HAP-1 (cell line): ENCODE measurements at regions not wholly inside any gene's neighbourhood (a gene's known extent, or its start where the extent isn't known, plus 50 kb on each side); places are given as distances from the start of the nearest gene placed in this dataset.

Experiments used
- DNase-seq, 2 experiments: peaks; one replicate each; pipeline ENCODE4 v3.0.0-alpha.2; 2016 to 2020; ENCODE audit warnings: low spot score in 2 of 2
- H3K27me3 ChIP-seq: fragments of 250-450 bp; sonication (Bioruptor Pico); 2 replicates; pipeline ENCODE4 v1.5.1; 2020; ENCODE audit warnings: low read depth, mild to moderate bottlenecking, moderate library complexity
- H3K36me3 ChIP-seq: fragments of 250-450 bp; sonication (Bioruptor Pico); replicated peaks from 2 replicates; pipeline ENCODE4 v1.5.1; 2020; ENCODE audit warnings: mild to moderate bottlenecking
- H3K4me1 ChIP-seq: fragments of 250-450 bp; sonication (Bioruptor Pico); 2 replicates; pipeline ENCODE4 v1.5.1; 2020; ENCODE audit warnings: mild to moderate bottlenecking
- H3K4me3 ChIP-seq: fragments of 250-450 bp; sonication (Bioruptor Pico); 2 replicates; pipeline ENCODE4 v1.5.1; 2020; ENCODE audit warnings: mild to moderate bottlenecking, moderate library complexity
- H3K9me3 ChIP-seq: fragments of 250-450 bp; sonication (Bioruptor Pico); 2 replicates; pipeline ENCODE4 v1.5.1; 2020; ENCODE audit warnings: mild to moderate bottlenecking, moderate library complexity
- in situ Hi-C: fragments of 300-500 bp; cut with MboI; formaldehyde crosslinking; loops from 3 replicates; pipeline ENCODE4 v1.14.3; 2020; ENCODE audit warnings: low sequenced_read_pairs, inconsistent platforms, mixed read lengths

DNA sequence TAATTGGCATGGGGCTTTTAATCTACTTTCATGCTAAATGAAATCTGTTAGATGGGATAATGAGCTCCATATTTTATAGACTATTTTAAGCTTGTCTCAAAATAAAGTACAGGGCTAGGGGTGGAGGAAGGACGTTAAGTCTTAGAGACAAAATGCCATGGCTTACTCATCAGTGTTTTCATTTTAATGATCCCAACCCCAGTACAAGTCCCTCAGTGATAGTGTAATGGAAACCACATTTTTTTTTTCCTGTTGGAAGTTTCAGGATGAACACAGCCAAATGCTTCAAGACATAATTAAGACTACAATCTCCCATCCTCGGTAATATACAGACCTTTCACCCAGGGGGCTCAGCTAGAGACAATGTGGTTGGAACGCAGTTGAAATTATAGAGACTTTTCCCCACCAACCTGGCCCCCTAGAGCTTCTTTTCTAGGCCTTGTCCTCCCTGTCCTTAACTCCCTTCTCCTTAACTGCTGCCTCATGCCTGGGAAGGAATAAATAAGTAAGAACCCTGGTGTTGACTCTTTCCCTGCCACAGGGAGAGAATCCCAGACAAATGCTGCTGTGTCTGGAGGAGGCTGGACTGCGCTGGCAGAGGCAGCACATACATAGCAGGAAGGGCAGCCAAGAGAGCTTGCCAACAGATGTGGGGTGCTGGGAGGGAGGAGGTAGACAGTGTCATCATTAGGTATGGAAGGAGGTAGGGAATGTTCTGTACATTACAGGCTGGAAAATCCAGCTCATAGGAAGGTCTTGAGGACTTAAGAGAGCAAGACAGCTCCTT lies 115.4 kb upstream of the ROPN1 start:
- in situ Hi-C loops = no loop called here
- Histone ChIP-seq H3K9me3 (no peaks in the 10 kb centered on the region), H3K27me3 (no peaks in the 10 kb centered on the region), H3K4me3 (no peak overlapping the region), H3K36me3 (no peaks in the 10 kb centered on the region), H3K4me1 (no peaks in the 10 kb centered on the region)
- DNase-seq = no peak

- H3K36me3 ChIP-seq = no peaks in the 10 kb centered on the region
- no peak overlapping the region for H3K4me3 ChIP-seq
- H3K4me1 ChIP-seq = no peaks in the 10 kb centered on the region
- in situ Hi-C loops = no loop called here
- no peak for DNase-seq
- no peaks in the 10 kb centered on the region for H3K27me3 ChIP-seq
- H3K9me3 ChIP-seq = no peaks in the 10 kb centered on the region
Observed at GRCh38 chr3:124108446-124108845, 116.5 kb upstream of the ROPN1 start.

DNA sequence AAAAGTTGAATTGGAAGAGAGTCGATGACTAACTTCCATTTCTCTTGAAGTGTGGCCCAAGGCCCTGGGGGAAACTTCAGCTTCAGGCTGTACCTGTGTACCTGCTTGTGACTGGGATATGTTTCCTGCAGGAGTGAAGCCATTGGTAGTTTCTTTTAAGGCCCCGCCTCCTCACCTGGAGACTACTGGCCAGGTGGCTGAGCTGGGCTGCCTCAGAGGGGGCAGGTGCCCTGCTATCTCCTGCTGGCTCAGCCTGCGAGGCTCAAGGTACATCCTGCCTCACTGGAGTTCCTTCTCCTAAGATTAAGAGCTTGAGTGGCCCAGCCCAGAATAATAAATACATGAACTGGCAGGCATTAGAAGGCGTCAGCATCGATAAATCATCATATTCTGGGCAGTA lies 121.6 kb upstream of the ROPN1 start:
- Histone ChIP-seq H3K27me3 (peaks cover 3% of the 10 kb centered on the region; the same call in 1 of the 2 replicates), H3K9me3 (no peaks in the 10 kb centered on the region), H3K4me3 (no peak overlapping the region), H3K4me1 (no peaks in the 10 kb centered on the region), H3K36me3 (no peaks in the 10 kb centered on the region)
- in situ Hi-C loops = no loop called here
- DNase-seq = no peak

GRCh38 chr3:124115279-124115678 lies 123.4 kb upstream of the ROPN1 start:
- no peaks in the 10 kb centered on the region for H3K9me3 ChIP-seq
- H3K27me3 ChIP-seq = peaks cover 3% of the 10 kb centered on the region; the same call in 1 of the 2 replicates
- H3K36me3 ChIP-seq = no peaks in the 10 kb centered on the region
- H3K4me3 ChIP-seq = no peak overlapping the region
- DNase-seq = no peak
- H3K4me1 ChIP-seq = no peaks in the 10 kb centered on the region
- in situ Hi-C loops = no loop called here

- Histone ChIP-seq H3K4me3 (no peak overlapping the region), H3K4me1 (no peaks in the 10 kb centered on the region), H3K36me3 (no peaks in the 10 kb centered on the region), H3K27me3 (peaks cover 3% of the 10 kb centered on the region; the same call in 1 of the 2 replicates), H3K9me3 (no peaks in the 10 kb centered on the region)
- no peak for DNase-seq
- in situ Hi-C loops = no loop called here
Observed at GRCh38 chr3:124115956-124116355, 124.0 kb upstream of the ROPN1 start.

DNA sequence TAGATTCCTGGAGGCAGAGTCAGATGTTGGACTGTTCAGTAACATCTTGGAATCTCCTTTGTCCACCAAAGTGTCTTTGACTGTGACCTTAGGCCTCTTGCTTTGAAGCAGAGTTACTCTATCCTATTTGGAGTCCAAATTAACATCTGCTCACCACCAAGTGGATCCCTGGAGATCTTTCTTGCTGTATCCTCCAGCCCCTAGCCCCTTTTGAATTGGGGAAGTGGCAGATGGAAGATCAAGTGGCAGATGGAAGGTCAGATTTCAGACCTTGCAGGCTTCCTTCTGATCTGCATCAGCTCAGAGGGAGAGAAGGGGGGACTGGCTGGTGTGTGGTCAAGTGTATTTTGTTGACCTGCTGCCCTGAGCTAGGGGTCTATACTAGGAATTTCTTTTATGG lies 125.0 kb upstream of the ROPN1 start:
- H3K36me3 ChIP-seq = no peaks in the 10 kb centered on the region
- H3K4me3 ChIP-seq = no peak overlapping the region
- H3K4me1 ChIP-seq = no peaks in the 10 kb centered on the region
- peaks cover 3% of the 10 kb centered on the region; the same call in 1 of the 2 replicates for H3K27me3 ChIP-seq
- in situ Hi-C loops = no loop called here
- no peak for DNase-seq
- H3K9me3 ChIP-seq = no peaks in the 10 kb centered on the region

- H3K27me3 ChIP-seq = peaks cover 3% of the 10 kb centered on the region; the same call in 1 of the 2 replicates
- in situ Hi-C loops = no loop called here
- no peaks in the 10 kb centered on the region for H3K36me3 ChIP-seq
- no peaks in the 10 kb centered on the region for H3K4me1 ChIP-seq
- no peak overlapping the region for H3K4me3 ChIP-seq
- no peaks in the 10 kb centered on the region for H3K9me3 ChIP-seq
- no peak for DNase-seq
Observed at GRCh38 chr3:124117486-124117885, 125.6 kb upstream of the ROPN1 start.

- in situ Hi-C loops = no loop called here
- Histone ChIP-seq H3K36me3 (no peaks in the 10 kb centered on the region), H3K27me3 (peaks cover 3% of the 10 kb centered on the region; the same call in 1 of the 2 replicates), H3K4me3 (no peak overlapping the region), H3K9me3 (no peaks in the 10 kb centered on the region), H3K4me1 (no peaks in the 10 kb centered on the region)
- DNase-seq = no peak
Observed at GRCh38 chr3:124118397-124118796, 126.5 kb upstream of the ROPN1 start.

DNA sequence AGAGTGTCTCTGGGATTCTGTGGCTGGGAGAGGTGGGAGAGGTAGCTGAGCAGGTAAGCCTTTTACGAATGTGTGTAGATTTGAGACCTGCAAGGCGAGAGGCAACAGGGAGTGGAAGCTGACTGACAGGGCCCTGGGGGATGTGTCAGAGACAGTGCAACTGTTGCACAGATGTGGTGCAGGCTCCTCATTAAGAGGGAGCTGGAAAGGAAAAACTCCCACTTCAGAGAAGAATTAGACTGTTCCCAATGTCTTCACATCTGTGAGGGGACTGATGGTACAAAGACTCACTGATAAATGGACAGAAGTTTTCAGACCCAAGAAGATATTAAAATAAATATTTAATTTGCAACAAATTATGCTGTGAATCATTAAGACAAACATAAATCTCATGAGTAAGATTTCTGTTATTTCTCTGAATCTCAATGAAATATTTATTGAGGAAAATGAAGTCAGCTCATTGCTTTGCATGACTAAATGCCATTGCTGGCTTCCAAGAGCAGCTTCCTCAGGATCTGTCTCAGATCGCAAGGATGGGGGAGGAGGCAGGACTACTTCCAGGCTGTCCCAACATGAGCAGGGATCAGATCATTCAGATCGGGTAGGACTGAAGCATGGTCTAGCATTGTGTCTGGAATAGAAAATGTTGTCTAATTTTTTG lies 127.3 kb upstream of the ROPN1 start:
- Histone ChIP-seq H3K36me3 (no peaks in the 10 kb centered on the region), H3K4me1 (no peaks in the 10 kb centered on the region), H3K4me3 (no peak overlapping the region), H3K9me3 (no peaks in the 10 kb centered on the region), H3K27me3 (peaks cover 3% of the 10 kb centered on the region; the same call in 1 of the 2 replicates)
- DNase-seq = no peak
- in situ Hi-C loops = no loop called here

DNA sequence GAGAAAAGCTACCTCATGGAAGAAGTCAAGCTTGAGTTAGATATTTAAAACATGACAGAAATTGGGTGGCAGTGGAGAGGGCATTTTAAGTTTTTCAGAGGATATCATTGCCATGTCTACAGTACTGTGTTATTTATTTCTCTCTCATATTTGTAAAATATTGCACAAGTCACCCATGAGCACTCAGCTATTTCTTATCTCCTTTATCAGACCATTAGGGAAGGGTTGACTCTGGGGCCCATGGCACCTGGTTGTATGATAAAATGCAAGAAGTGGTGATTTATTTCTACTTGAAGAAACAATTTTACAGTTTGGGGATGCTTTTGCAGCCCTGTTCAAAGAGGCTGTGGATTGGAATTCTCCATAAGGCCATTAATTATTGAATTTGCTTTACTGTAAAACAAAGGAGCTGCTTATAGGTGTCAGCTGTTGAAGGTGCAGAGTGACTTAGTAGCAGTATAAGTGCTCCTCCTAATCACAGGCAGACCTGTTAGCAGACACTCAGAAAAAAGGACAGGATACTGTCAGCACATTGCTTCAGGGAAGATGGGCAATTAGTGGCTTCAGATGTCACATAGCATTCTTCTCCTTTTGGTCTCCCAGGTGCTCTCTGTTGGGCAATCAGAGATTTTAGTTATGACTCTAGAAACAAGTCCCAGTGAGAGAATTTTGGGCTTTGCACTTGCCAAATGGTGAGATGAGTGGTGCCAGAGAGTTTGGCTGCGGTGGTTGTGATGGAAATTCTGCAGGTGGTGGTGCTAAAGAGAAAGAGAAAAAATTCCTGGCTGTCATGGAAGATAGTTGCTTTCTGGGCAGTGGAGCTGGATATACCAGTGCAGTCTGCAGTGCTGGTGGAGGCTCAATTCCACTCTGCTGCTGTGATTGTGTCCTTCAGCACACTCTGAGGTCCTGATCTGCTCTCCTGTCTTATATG lies 129.7 kb upstream of the ROPN1 start:
- Histone ChIP-seq H3K4me1 (no peaks in the 10 kb centered on the region), H3K36me3 (no peaks in the 10 kb centered on the region), H3K9me3 (no peaks in the 10 kb centered on the region), H3K27me3 (no peaks in the 10 kb centered on the region; the same call in 1 of the 2 replicates), H3K4me3 (no peak overlapping the region)
- DNase-seq = no peak
- in situ Hi-C loops = no loop called here

DNA sequence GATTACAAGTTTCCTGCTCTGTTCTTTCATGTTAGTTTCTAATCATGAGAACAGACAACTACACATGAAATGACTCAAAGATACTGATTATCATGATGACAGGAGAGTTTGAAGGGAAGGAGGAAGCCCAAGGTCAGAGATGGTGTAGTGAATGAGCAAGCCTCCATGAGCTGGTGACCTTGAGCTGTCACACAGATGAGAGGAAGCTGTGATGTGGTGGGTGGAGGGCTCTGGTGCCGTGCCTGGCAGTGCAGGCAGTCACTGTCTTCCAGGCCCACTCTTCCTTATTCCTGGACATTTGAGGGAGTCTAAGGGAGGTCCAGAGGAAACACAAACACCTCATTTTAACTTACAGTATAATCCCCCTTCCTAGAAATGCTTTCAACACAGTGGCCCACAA lies 133.4 kb upstream of the ROPN1 start:
- in situ Hi-C loops = no loop called here
- H3K4me1 ChIP-seq = no peaks in the 10 kb centered on the region
- H3K4me3 ChIP-seq = no peak overlapping the region
- H3K9me3 ChIP-seq = no peaks in the 10 kb centered on the region
- peaks cover 6% of the 10 kb centered on the region; the same call in 1 of the 2 replicates for H3K27me3 ChIP-seq
- H3K36me3 ChIP-seq = no peaks in the 10 kb centered on the region
- DNase-seq = no peak

DNA sequence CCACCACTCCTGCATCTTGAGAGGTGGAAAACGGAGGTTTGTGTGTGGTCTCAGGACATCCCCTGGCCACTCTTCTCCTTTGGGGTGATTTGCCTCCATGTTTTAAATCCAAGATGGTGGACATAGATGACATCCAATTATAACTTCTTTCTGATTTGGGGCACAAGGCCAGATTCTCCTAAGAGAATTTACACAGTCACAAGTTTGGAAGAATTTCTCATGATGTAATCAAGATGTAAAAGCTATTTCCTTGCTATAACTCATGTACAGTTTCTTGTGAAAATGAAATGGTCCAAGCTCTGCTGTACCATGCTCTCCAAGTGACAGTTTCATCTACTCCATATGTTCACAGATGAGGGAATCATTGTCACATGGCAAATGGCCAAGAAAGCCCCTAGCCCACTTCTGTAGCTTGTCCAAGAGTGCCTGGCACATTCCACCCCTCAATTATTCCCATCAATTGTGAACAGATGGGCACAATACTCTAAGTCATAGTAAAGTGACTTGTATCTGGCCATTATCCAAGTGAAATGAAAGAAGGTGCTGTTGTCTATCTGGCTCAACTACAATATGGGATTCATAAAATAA lies 134.6 kb upstream of the ROPN1 start:
- no peaks in the 10 kb centered on the region for H3K4me1 ChIP-seq
- peaks cover 6% of the 10 kb centered on the region for H3K27me3 ChIP-seq
- H3K9me3 ChIP-seq = no peaks in the 10 kb centered on the region
- DNase-seq = no peak
- H3K36me3 ChIP-seq = no peaks in the 10 kb centered on the region
- in situ Hi-C loops = no loop called here
- H3K4me3 ChIP-seq = no peak overlapping the region

GRCh38 chr3:124131158-124131557 lies 139.2 kb upstream of the ROPN1 start:
- Histone ChIP-seq H3K4me3 (no peak overlapping the region), H3K9me3 (no peaks in the 10 kb centered on the region), H3K27me3 (peaks cover 6% of the 10 kb centered on the region), H3K36me3 (no peaks in the 10 kb centered on the region), H3K4me1 (no peaks in the 10 kb centered on the region)
- in situ Hi-C loops = no loop called here
- DNase-seq = no peak
